KMS-11 (cell line): ENCODE measurements at regions not wholly inside any gene's neighbourhood (a gene's known extent, or its start where the extent isn't known, plus 50 kb on each side); places are given as distances from the start of the nearest gene placed in this dataset.

ENCODE experiments used
- H2AFZ ChIP-seq: fragments of 200-600 bp; sonication (generic); 2 replicates; pipeline ENCODE4 v1.6.1; 2016; ENCODE audit warnings: antibody characterized with exemption, mixed run types, low read depth
- H3K27ac ChIP-seq: fragments of 200-600 bp; sonication (generic); 2 replicates; pipeline ENCODE4 v1.6.1; 2016; ENCODE audit warnings: mild to moderate bottlenecking, mixed run types
- H3K27me3 ChIP-seq: fragments of 200-600 bp; sonication (generic); 2 replicates; pipeline ENCODE4 v1.6.1; 2017; ENCODE audit warnings: mild to moderate bottlenecking, low read depth, mixed run types, moderate library complexity; ENCODE audit not compliant: insufficient read depth
- H3K36me3 ChIP-seq: fragments of 200-600 bp; sonication (generic); 2 replicates; pipeline ENCODE4 v1.6.1; 2017; ENCODE audit warnings: mild to moderate bottlenecking, mixed run types; ENCODE audit not compliant: insufficient read depth
- H3K4me1 ChIP-seq: fragments of 200-600 bp; sonication (generic); 2 replicates; pipeline ENCODE4 v1.6.1; 2016; ENCODE audit warnings: mild to moderate bottlenecking, low read depth, mixed run types; ENCODE audit not compliant: poor library complexity, severe bottlenecking
- H3K4me2 ChIP-seq: fragments of 200-600 bp; sonication (generic); 2 replicates; pipeline ENCODE4 v1.7.0; 2016; ENCODE audit warnings: mild to moderate bottlenecking, mixed run types
- H3K4me3 ChIP-seq: fragments of 200-600 bp; sonication (generic); IDR thresholded peaks from 2 replicates; pipeline ENCODE4 v1.6.1; 2017; ENCODE audit warnings: low read depth, low read length, mixed read lengths; ENCODE audit not compliant: insufficient read depth
- H3K79me2 ChIP-seq: fragments of 200-600 bp; sonication (generic); 2 replicates; pipeline ENCODE4 v1.6.1; 2016; ENCODE audit warnings: low read depth, mixed run types; ENCODE audit not compliant: insufficient read depth
- H3K9ac ChIP-seq: fragments of 200-600 bp; sonication (generic); 2 replicates; pipeline ENCODE4 v1.6.1; 2016; ENCODE audit warnings: mild to moderate bottlenecking, mixed run types
- H4K20me1 ChIP-seq: fragments of 200-600 bp; sonication (generic); 2 replicates; pipeline ENCODE4 v1.6.1; 2016; ENCODE audit warnings: mild to moderate bottlenecking, mixed run types; ENCODE audit not compliant: insufficient read depth
- TF ChIP-seq, protein P1 (sequence below): fragments of 200-600 bp; sonication (generic); conservative IDR thresholded peaks from 2 replicates; pipeline ENCODE4 v1.6.1; 2017; ENCODE audit warnings: low read depth, mild to moderate bottlenecking, antibody characterized with exemption, low read length, moderate library complexity, mixed read lengths

DNA sequence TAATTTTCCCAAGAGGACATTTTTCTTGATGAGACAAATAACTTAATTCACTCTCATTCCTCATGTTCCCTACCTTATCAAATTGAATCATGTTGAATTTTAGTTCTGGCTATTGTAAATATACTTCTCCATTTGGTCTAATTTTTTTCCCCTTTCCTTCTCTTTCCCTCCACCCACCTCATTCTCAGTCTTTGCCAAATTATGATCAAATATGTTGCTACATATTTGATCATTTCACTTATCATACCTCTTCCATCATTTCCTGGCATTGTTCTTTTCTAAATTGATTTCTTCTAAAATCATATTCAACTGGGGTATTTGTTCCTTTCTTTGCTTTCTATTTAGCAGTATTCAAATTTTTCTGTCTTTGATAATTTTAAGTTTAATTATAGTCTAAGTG, 52.3 kb downstream of the HDGFL1 start:
- Histone ChIP-seq H3K4me2 (no peak overlapping the region), H3K9ac (no peak overlapping the region), H3K4me1 (no peaks in the 10 kb centered on the region), H4K20me1 (no peaks in the 10 kb centered on the region), H2AFZ (no peak overlapping the region), H3K27ac (no peak overlapping the region), H3K36me3 (no peaks in the 10 kb centered on the region), H3K27me3 (no peaks in the 10 kb centered on the region), H3K79me2 (no peaks in the 10 kb centered on the region), H3K4me3 (no peak overlapping the region)
- TF ChIP-seq, protein P1, sequence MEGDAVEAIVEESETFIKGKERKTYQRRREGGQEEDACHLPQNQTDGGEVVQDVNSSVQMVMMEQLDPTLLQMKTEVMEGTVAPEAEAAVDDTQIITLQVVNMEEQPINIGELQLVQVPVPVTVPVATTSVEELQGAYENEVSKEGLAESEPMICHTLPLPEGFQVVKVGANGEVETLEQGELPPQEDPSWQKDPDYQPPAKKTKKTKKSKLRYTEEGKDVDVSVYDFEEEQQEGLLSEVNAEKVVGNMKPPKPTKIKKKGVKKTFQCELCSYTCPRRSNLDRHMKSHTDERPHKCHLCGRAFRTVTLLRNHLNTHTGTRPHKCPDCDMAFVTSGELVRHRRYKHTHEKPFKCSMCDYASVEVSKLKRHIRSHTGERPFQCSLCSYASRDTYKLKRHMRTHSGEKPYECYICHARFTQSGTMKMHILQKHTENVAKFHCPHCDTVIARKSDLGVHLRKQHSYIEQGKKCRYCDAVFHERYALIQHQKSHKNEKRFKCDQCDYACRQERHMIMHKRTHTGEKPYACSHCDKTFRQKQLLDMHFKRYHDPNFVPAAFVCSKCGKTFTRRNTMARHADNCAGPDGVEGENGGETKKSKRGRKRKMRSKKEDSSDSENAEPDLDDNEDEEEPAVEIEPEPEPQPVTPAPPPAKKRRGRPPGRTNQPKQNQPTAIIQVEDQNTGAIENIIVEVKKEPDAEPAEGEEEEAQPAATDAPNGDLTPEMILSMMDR, result no peak

DNA sequence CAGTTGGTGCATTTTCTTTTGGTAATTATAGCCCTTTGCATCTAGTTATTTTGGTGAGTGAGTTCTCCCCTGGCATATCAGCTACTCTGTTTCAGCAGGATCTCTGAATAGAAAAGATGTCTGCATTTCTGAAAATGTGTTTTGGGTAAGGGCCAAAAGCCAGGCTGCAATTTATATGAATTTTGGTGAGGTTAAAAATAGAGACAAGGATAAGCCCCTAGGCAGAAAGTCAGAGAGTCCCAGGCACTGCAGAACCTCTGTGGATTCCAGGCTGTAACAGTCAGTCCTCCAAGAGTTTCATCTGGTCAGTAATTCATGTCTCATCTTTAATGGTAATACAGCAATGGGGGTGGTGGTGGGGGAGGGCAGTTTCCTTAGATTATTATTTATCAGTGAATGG, 53.0 kb downstream of the HDGFL1 start:
- Histone ChIP-seq H3K27ac (no peak overlapping the region), H3K4me1 (no peaks in the 10 kb centered on the region), H3K36me3 (no peaks in the 10 kb centered on the region), H2AFZ (no peak overlapping the region), H4K20me1 (no peaks in the 10 kb centered on the region), H3K4me2 (no peak overlapping the region), H3K4me3 (no peak overlapping the region), H3K27me3 (no peaks in the 10 kb centered on the region), H3K9ac (no peak overlapping the region), H3K79me2 (no peaks in the 10 kb centered on the region)
- TF ChIP-seq, protein P1, result no peak

DNA sequence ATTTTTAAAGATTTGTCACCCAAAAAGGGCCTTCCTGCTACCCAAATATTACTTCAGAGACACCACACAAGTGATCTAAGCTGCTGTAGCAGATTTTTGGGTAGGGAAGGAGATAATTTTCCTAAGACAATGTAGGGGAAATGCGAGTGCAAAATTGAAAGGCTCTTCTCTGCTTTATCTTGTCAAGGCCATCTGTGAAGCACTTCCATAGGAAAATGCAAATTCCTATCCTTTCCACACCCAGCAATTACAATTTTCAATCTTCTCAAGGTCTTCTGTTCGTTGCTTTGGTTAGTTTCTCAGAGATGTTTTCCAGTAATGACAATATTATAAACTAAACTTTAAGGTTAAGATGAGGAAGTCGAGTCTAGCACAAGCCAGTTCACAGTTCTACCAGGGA, 53.4 kb downstream of the HDGFL1 start:
- no peak overlapping the region for H2AFZ ChIP-seq

DNA sequence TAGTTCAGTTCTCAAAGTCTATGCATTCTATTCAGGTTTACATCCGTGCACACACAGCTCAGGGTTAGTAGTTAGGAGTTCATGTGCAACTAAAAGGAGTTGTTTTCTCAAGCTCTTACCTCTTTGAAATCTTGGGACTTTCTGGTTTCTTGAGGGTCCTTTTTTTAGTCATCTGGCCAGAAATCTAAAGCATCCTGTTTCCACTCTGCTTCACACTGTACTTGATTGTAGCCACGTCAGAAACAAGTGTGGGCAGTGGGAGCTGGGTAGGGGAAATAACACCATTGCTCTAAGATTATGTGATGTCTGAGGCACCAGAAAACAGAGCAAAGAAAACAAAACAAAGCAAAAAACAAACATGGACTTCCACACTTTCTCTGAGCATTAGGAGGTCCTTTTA, 58.3 kb downstream of the HDGFL1 start:
- Histone ChIP-seq H3K27me3 (no peaks in the 10 kb centered on the region), H3K27ac (no peak overlapping the region), H3K4me1 (peaks cover 6% of the 10 kb centered on the region), H2AFZ (no peak overlapping the region), H4K20me1 (no peaks in the 10 kb centered on the region), H3K36me3 (no peaks in the 10 kb centered on the region), H3K9ac (no peak overlapping the region), H3K4me3 (no peak overlapping the region), H3K4me2 (no peak overlapping the region), H3K79me2 (no peaks in the 10 kb centered on the region)
- TF ChIP-seq, protein P1, result no peak

More for the DNA sequence above, 53.4 kb downstream of the HDGFL1 start:
- no peak overlapping the region for H3K4me3 ChIP-seq
- H3K27me3 ChIP-seq, result no peaks in the 10 kb centered on the region
- H3K27ac ChIP-seq, result no peak overlapping the region
- no peak overlapping the region for H3K9ac ChIP-seq
- no peaks in the 10 kb centered on the region for H3K36me3 ChIP-seq
- H4K20me1 ChIP-seq, result no peaks in the 10 kb centered on the region
- no peak overlapping the region for H3K4me2 ChIP-seq
- H3K4me1 ChIP-seq, result no peaks in the 10 kb centered on the region
- TF ChIP-seq, protein P1, result no peak
- no peaks in the 10 kb centered on the region for H3K79me2 ChIP-seq

DNA sequence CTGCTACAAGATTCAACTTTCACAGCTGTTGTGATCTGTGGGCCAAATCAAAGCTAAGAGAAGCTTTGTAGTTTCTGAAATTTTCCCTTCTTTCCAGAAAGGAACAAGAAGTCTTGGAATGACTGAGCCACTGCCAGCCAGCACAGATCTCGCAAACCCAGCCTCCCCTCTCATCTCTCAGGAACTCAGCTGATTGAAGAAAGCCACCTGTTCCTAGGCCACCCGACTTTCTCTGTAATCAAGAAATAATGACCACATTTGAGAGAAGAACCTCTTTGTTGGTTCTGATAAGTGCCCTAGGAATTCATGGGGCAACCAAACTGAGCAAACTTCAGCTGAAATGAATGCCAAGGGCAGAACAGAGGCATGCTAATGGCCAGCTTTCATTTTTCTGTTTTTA, 61.7 kb downstream of the HDGFL1 start:
- Histone ChIP-seq H3K27me3 (no peaks in the 10 kb centered on the region), H4K20me1 (no peaks in the 10 kb centered on the region), H3K27ac (no peak overlapping the region), H3K4me1 (peaks cover 6% of the 10 kb centered on the region), H3K36me3 (no peaks in the 10 kb centered on the region), H3K79me2 (no peaks in the 10 kb centered on the region), H2AFZ (no peak overlapping the region), H3K9ac (no peak overlapping the region), H3K4me3 (no peak overlapping the region), H3K4me2 (no peak overlapping the region)
- TF ChIP-seq, protein P1, result no peak
